ENCODE measurements at regions not wholly inside any gene's neighbourhood (a gene's known extent, or its start where the extent isn't known, plus 50 kb on each side); places are given as distances from the start of the nearest gene placed in this dataset.

- TF ChIP-seq CTCF (conservative IDR thresholded peaks at IDR 0.05; ENCODE audit: low read length) = no peak
- TF ChIP-seq EZH2phosphoT487 (IDR thresholded peaks at IDR 0.05; ENCODE audit: borderline replicate concordance) = no peak
Observed at GRCh38 chr3:5485427-5485826, 297.9 kb downstream of the EDEM1 start.

All from Loucy (cell line).